HFF-Myc (cell line): ENCODE measurements at regions not wholly inside any gene's neighbourhood (a gene's known extent, or its start where the extent isn't known, plus 50 kb on each side); places are given as distances from the start of the nearest gene placed in this dataset.

ENCODE experiments used
- DNase-seq: peaks from one replicate; pipeline ENCODE4 v3.0.0-alpha.2; 2011; ENCODE audit warnings: low read depth; ENCODE audit errors: extremely low read depth
- H3K4me3 ChIP-seq: replicated peaks from 2 replicates; pipeline ENCODE4 v1.5.1; 2011; ENCODE audit warnings: low read depth, mild to moderate bottlenecking, control low read depth, low read length
- CTCF ChIP-seq: IDR thresholded peaks from 2 replicates; pipeline ENCODE4 v1.5.1; 2012; ENCODE audit warnings: mild to moderate bottlenecking, low read depth, low read length, control low read depth; ENCODE audit errors: missing control alignments

- DNase-seq: no peak
- H3K4me3 ChIP-seq: no peak overlapping the region
- TF ChIP-seq CTCF: no peak
Observed at GRCh38 chr14:28570391-28570790, 196.2 kb upstream of the FOXG1 start.

- TF ChIP-seq CTCF: no peak
- DNase-seq: no peak
- no peak overlapping the region for H3K4me3 ChIP-seq
Observed at GRCh38 chr14:28571636-28572035, 195.0 kb upstream of the FOXG1 start.

- no peak overlapping the region for H3K4me3 ChIP-seq
- no peak for TF ChIP-seq CTCF
- no peak for DNase-seq
Observed at GRCh38 chr14:28576523-28576922, 190.1 kb upstream of the FOXG1 start.

DNA sequence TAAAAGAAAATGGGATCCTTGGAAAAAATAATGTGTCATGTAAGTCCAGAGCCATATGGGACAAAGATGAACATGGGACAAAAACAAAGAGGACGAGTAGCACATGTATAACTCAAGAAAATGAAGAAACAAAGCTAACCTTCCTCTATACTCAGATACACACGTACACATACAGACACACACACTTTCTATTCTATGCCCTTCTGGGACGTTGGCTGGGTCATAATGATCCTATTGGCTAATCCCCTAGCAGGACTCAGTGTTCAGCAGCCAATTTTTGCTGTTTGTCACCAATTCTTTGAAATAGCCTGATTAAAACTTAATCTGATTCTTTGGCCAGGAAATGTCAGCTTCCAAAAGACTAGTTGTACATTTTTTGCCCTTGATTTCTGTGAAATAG is 189.4 kb upstream of the FOXG1 start:
- TF ChIP-seq CTCF: no peak
- no peak overlapping the region for H3K4me3 ChIP-seq
- no peak for DNase-seq

GRCh38 chr14:28577711-28578131 is 188.9 kb upstream of the FOXG1 start:
- DNase-seq: no peak
- TF ChIP-seq CTCF: no peak
- no peak overlapping the region for H3K4me3 ChIP-seq

- H3K4me3 ChIP-seq: no peak overlapping the region
- no peak for DNase-seq
- TF ChIP-seq CTCF: no peak
Observed at GRCh38 chr14:28584951-28585350, 181.6 kb upstream of the FOXG1 start.

DNA sequence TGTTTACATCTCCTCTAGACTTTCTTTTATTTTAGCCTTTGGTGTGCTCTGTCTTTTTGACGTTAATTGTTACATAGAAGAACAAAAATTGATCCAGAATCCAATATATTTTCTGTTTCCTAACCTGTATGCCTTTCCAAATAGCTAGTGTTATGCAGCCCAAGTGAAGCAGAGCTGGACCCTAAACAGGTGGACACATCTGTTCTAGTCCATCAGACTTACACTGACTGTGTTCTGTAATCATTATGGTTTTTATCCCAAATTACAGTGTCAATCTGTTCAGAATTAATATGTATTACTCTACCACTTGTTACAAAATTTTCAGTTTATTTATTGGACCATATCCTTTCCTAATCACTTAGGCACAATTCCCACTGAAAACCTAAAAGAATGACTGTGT is 176.8 kb upstream of the FOXG1 start:
- TF ChIP-seq CTCF: no peak
- no peak overlapping the region for H3K4me3 ChIP-seq
- no peak for DNase-seq
